HCT116 (cell line): ENCODE measurements at regions not wholly inside any gene's neighbourhood (a gene's known extent, or its start where the extent isn't known, plus 50 kb on each side); places are given as distances from the start of the nearest gene placed in this dataset.

ENCODE experiments used
- ATAC-seq: fragments of 200-7000 bp; cut with Tn5 transposase; 2 replicates; pipeline ENCODE4 v1.9.1; 2020; ENCODE audit warnings: mild to moderate bottlenecking, moderate library complexity
- BruUV-seq: library from RNA; stranded (reverse); fragments of 400-500 nt; replicated peaks from 2 replicates; lab custom pipeline; 2021; lab: Mats Ljungman, UMichigan
- CTCF ChIA-PET: fragments of 300-600 bp; sonication (Branson Sonifier 250); formaldehyde crosslinking; loops from one replicate; lab custom pipeline; 2021; ENCODE audit warnings: antibody characterized with exemption; lab: Charles Lee
- POLR2A ChIA-PET: fragments of 300-600, 350-600 bp; sonication (Branson Sonifier 250); formaldehyde crosslinking; loops from one replicate; lab custom pipeline; 2021; ENCODE audit warnings: antibody characterized with exemption; lab: Charles Lee
- RAD21 ChIA-PET, 2 experiments: fragments of 300-600 bp; sonication (Branson Sonifier 250); formaldehyde crosslinking; loops; one replicate each; lab custom pipeline; 2023; ENCODE audit warnings: low total read pairs in 2 of 2; ENCODE audit not compliant: uncharacterized antibody in 2 of 2, unreplicated experiment in 2 of 2, low non-redundant PET in 1 of 2; lab: Charles Lee
- DNase-seq: peaks from one replicate; pipeline ENCODE4 v3.0.0-alpha.2; 2010; ENCODE audit warnings: low read depth, low spot score
- H2AFZ ChIP-seq: fragments of 200-600 bp; shearing (Covaris generic), sonication (generic); 2 replicates; pipeline ENCODE4 v1.6.1; 2017; ENCODE audit warnings: low read depth, mixed run types, mixed read lengths, antibody characterized with exemption, low read length; ENCODE audit not compliant: poor library complexity, severe bottlenecking
- H3K27ac ChIP-seq: 2 replicates; pipeline ENCODE4 v1.5.1; 2012; ENCODE audit warnings: low read depth, low read length
- H3K27me3 ChIP-seq: fragments of 200-600 bp; sonication (generic); 2 replicates; pipeline ENCODE4 v1.6.1; 2016; ENCODE audit warnings: mixed run types, low read length, mixed read lengths; ENCODE audit not compliant: insufficient read depth
- H3K36me3 ChIP-seq, 2 experiments: fragments of 200-500 bp in 1 of 2; fragments of 200-600 bp in 1 of 2; sonication (Bioruptor generic) in 1 of 2; sonication (generic) in 1 of 2; 2 replicates each; pipeline versions ENCODE4 v1.5.1 to v1.6.1; 2014 to 2016; ENCODE audit warnings: low read length in 2 of 2, inconsistent platforms in 1 of 2, mixed read lengths in 1 of 2, mixed run types in 1 of 2; ENCODE audit not compliant: insufficient read depth in 2 of 2, control insufficient read depth in 1 of 2
- H3K4me1 ChIP-seq, 2 experiments: fragments of 200-600 bp in 1 of 2; sonication (generic) in 1 of 2; 2 replicates each; pipeline versions ENCODE4 v1.5.1 to v1.6.1; 2012 to 2017; ENCODE audit warnings: low read length in 2 of 2, inconsistent platforms in 1 of 2, mild to moderate bottlenecking in 1 of 2, mixed read lengths in 1 of 2, mixed run types in 1 of 2, moderate library complexity in 1 of 2; ENCODE audit not compliant: insufficient read depth in 2 of 2, control insufficient read depth in 1 of 2
- H3K4me2 ChIP-seq: fragments of 200-600 bp; sonication (generic); 2 replicates; pipeline ENCODE4 v1.6.1; 2017; ENCODE audit warnings: mixed run types, low read length, mixed read lengths
- H3K4me3 ChIP-seq, 2 experiments: fragments of 200-600 bp in 1 of 2; sonication (generic) in 1 of 2; replicated peaks in 1 of 2; 2 replicates each; pipeline ENCODE4 v1.5.1; 2011 to 2016; ENCODE audit warnings: low read length in 2 of 2, control low read depth in 1 of 2, low read depth in 1 of 2, mild to moderate bottlenecking in 1 of 2, mixed read lengths in 1 of 2, mixed run types in 1 of 2
- H3K79me2 ChIP-seq: fragments of 200-600 bp; sonication (generic); 2 replicates; pipeline ENCODE4 v1.6.1; 2017; ENCODE audit warnings: mild to moderate bottlenecking, mixed run types, low read length, moderate library complexity, mixed read lengths; ENCODE audit not compliant: insufficient read depth
- H3K9ac ChIP-seq: fragments of 200-600 bp; sonication (generic); 2 replicates; pipeline ENCODE4 v1.6.1; 2016; ENCODE audit warnings: low read length, mixed read lengths
- H3K9me2 ChIP-seq: fragments of 200-600 bp; sonication (generic), shearing (Covaris generic); 2 replicates; pipeline ENCODE4 v1.6.1; 2017; ENCODE audit warnings: mixed run types, mild to moderate bottlenecking, moderate library complexity; ENCODE audit not compliant: insufficient read depth
- H3K9me3 ChIP-seq, 2 experiments: fragments of 200-500 bp in 1 of 2; fragments of 200-600 bp in 1 of 2; sonication (Bioruptor generic) in 1 of 2; sonication (generic) in 1 of 2; 2 replicates each; pipeline ENCODE4 v1.6.1; 2014 to 2017; ENCODE audit warnings: low read length in 2 of 2, mixed read lengths in 2 of 2, inconsistent platforms in 1 of 2, low read depth in 1 of 2, mild to moderate bottlenecking in 1 of 2, mixed run types in 1 of 2, moderate library complexity in 1 of 2; ENCODE audit not compliant: control insufficient read depth in 1 of 2, insufficient read depth in 1 of 2
- H4K20me1 ChIP-seq: fragments of 200-600 bp; sonication (generic), shearing (Covaris generic); 2 replicates; pipeline ENCODE4 v1.6.1; 2017; ENCODE audit warnings: mixed run types, mild to moderate bottlenecking, moderate library complexity; ENCODE audit not compliant: insufficient read depth
- ATF3 ChIP-seq: IDR thresholded peaks from 2 replicates; pipeline ENCODE4 v1.6.1; 2012
- CEBPB ChIP-seq: IDR thresholded peaks from 2 replicates; pipeline ENCODE4 v1.6.1; 2012; ENCODE audit warnings: low read depth
- CTCF ChIP-seq, 3 experiments: fragments of 200-600 bp in 1 of 3; sonication (generic) in 1 of 3; IDR thresholded peaks in 2 of 3; conservative IDR thresholded peaks in 1 of 3; 2 replicates each; pipeline ENCODE4 v1.5.1; 2012 to 2017; ENCODE audit warnings: low read depth in 2 of 3, low read length in 2 of 3, antibody characterized with exemption in 1 of 3, borderline replicate concordance in 1 of 3, control low read depth in 1 of 3, mild to moderate bottlenecking in 1 of 3, mixed read lengths in 1 of 3, mixed run types in 1 of 3, moderate library complexity in 1 of 3; ENCODE audit not compliant: insufficient read depth in 1 of 3
- EGR1 ChIP-seq: IDR thresholded peaks from 2 replicates; pipeline ENCODE4 v1.6.1; 2012; ENCODE audit warnings: low read depth
- ELF1 ChIP-seq: IDR thresholded peaks from 2 replicates; pipeline ENCODE4 v1.6.1; 2012; ENCODE audit warnings: low read depth, borderline replicate concordance
- EZH2 ChIP-seq: fragments of 200-600 bp; sonication (generic); IDR thresholded peaks from 2 replicates; pipeline ENCODE4 v1.6.1; 2017; ENCODE audit warnings: antibody characterized with exemption, mixed run types
- EZH2phosphoT487 ChIP-seq: fragments of 200-600 bp; IDR thresholded peaks from 2 replicates; pipeline ENCODE4 v1.6.1; 2018; ENCODE audit warnings: antibody characterized with exemption, borderline replicate concordance
- FOSL1 ChIP-seq: IDR thresholded peaks from 2 replicates; pipeline ENCODE4 v1.6.1; 2012; ENCODE audit warnings: low read depth
- JUND ChIP-seq: IDR thresholded peaks from 2 replicates; pipeline ENCODE4 v1.6.1; 2012
- MAX ChIP-seq: IDR thresholded peaks from 2 replicates; pipeline ENCODE4 v1.6.1; 2012
- POLR2A ChIP-seq: IDR thresholded peaks from 2 replicates; pipeline ENCODE4 v1.7.0; 2011; ENCODE audit warnings: borderline replicate concordance; ENCODE audit not compliant: insufficient read depth, insufficient read length; ENCODE audit errors: extremely low read depth
- RAD21 ChIP-seq: IDR thresholded peaks from 2 replicates; pipeline ENCODE4 v1.6.1; 2012; ENCODE audit warnings: low read depth, mild to moderate bottlenecking
- REST ChIP-seq: IDR thresholded peaks from 2 replicates; pipeline ENCODE4 v1.6.1; 2012; ENCODE audit warnings: low read depth
- SIN3A ChIP-seq: IDR thresholded peaks from 2 replicates; pipeline ENCODE4 v1.6.1; 2012; ENCODE audit warnings: low read depth
- SP1 ChIP-seq: IDR thresholded peaks from 2 replicates; pipeline ENCODE4 v1.6.1; 2012; ENCODE audit warnings: low read depth
- SRF ChIP-seq: IDR thresholded peaks from 2 replicates; pipeline ENCODE4 v1.6.1; 2012; ENCODE audit warnings: low read depth
- TCF7L2 ChIP-seq: IDR thresholded peaks from 2 replicates; pipeline ENCODE4 v1.7.0; 2011; ENCODE audit warnings: borderline replicate concordance, inconsistent platforms; ENCODE audit not compliant: insufficient read depth, insufficient read length; ENCODE audit errors: extremely low read depth
- YY1 ChIP-seq: IDR thresholded peaks from 2 replicates; pipeline ENCODE4 v1.6.1; 2011; ENCODE audit warnings: low read length, low read depth, moderate library complexity, mild to moderate bottlenecking; ENCODE audit not compliant: insufficient replicate concordance; ENCODE audit errors: extremely low read depth
- ZFX ChIP-seq: fragments of 450-650 bp; IDR thresholded peaks from 2 replicates; pipeline ENCODE4 v1.6.1; 2017
- ZNF274 ChIP-seq: fragments of 200-500 bp; sonication (Bioruptor generic); IDR thresholded peaks from 2 replicates; pipeline ENCODE4 v1.6.1; 2014; ENCODE audit warnings: mild to moderate bottlenecking, low read depth, low read length, inconsistent platforms
- intact Hi-C: fragments of 100-400 bp; cut with micrococcal nuclease; formaldehyde crosslinking; loops from 2 replicates; pipeline ENCODE4 v1.10.0; 2022

- intact Hi-C loops: no loop called here
- Histone ChIP-seq H3K36me3 (no peaks in the 10 kb centered on the region), H3K4me3 (no peak overlapping the region), H3K4me1 (peaks cover 0 to 7% of the 10 kb centered on the region in 2 experiments; a peak in 1 of 4 replicates), H3K27ac (no peak overlapping the region), H3K4me2 (no peak overlapping the region), H3K9me2 (no peaks in the 10 kb centered on the region)
- POLR2A ChIA-PET: no interaction called here
- no peak for ATAC-seq
- BruUV-seq: no TSS peak
- TF ChIP-seq JUND (no peak), ELF1 (no peak), YY1 (no peak), EZH2 (no peak), EZH2phosphoT487 (no peak), REST (no peak), SRF (no peak), SP1 (no peak), FOSL1 (no peak), CEBPB (no peak), RAD21 (no peak), ZFX (no peak), CTCF (IDR thresholded peaks at IDR 0.05 in 2 of 3, conservative IDR thresholded peaks at IDR 0.05 in 1 of 3; ENCODE audit: borderline replicate concordance in 1 of 3, insufficient read depth in 1 of 3, low read depth in 2 of 3, low read length in 2 of 3) (no peak), ZNF274 (no peak), EGR1 (no peak), POLR2A (no peak), TCF7L2 (no peak), ATF3 (no peak), SIN3A (no peak), MAX (no peak)
- TF ChIP-seq, all 23 proteins: peak for 0
- CTCF ChIA-PET: no interaction called here
- no peaks in the 10 kb centered on the region for H3K9me3 ChIP-seq
- H4K20me1 ChIP-seq: no peaks in the 10 kb centered on the region
- no peaks in the 10 kb centered on the region for H3K79me2 ChIP-seq
- RAD21 ChIA-PET: no interaction called here
- H3K27me3 ChIP-seq: no peaks in the 10 kb centered on the region
- no peak overlapping the region for H2AFZ ChIP-seq
- H3K9ac ChIP-seq: no peak overlapping the region
- no peak for DNase-seq
Measured at GRCh38 chr1:87866416-87866815, 537.7 kb downstream of the LMO4 start.
